Prostate gland (tissue), 2 donors: ENCODE measurements at regions not wholly inside any gene's neighbourhood (a gene's known extent, or its start where the extent isn't known, plus 50 kb on each side); places are given as distances from the start of the nearest gene placed in this dataset.
"Not testable (repeated sequence)": the region's sequence is repeated elsewhere in the genome, so short reads cannot be mapped to it uniquely, and the experiment has no call there.

Source experiments
- DNase-seq: peaks from one replicate; pipeline ENCODE4 v3.0.0-alpha.2; 2019; ENCODE audit warnings: low spot score
- H3K27ac ChIP-seq, 2 donors: fragments of 200-600 bp; sonication (generic); 2 replicates each; pipeline ENCODE4 v1.5.1; 2017 to 2019
- H3K27me3 ChIP-seq: fragments of 200-600 bp; sonication (generic); replicated peaks from 2 replicates; pipeline ENCODE4 v1.5.1; 2019; ENCODE audit not compliant: insufficient read depth
- H3K36me3 ChIP-seq, 2 donors: fragments of 200-600 bp; sonication (generic); 1 replicate in 1 of 2; 2 replicates in 1 of 2; pipeline versions ENCODE4 v1.5.1 to v1.8.1; 2017 to 2019
- H3K4me1 ChIP-seq: fragments of 200-600 bp; sonication (generic); replicated peaks from 2 replicates; pipeline ENCODE4 v1.5.1; 2019
- H3K4me3 ChIP-seq, 2 donors: fragments of 200-600 bp; sonication (generic); 2 replicates each; pipeline ENCODE4 v1.5.1; 2017 to 2019
- H3K9me3 ChIP-seq: fragments of 200-600 bp; sonication (generic); 2 replicates; pipeline ENCODE4 v1.5.1; 2017
- CTCF ChIP-seq, 4 experiments: fragments of 200-600 bp in 2 of 4; fragments of 450-650 bp in 2 of 4; sonication (generic) in 2 of 4; IDR thresholded peaks; 1 replicate in 3 of 4; 2 replicates in 1 of 4; pipeline ENCODE4 v1.5.1; 2016 to 2019; ENCODE audit warnings: antibody characterized with exemption in 4 of 4, mild to moderate bottlenecking in 2 of 4, moderate library complexity in 2 of 4
- POLR2A ChIP-seq: fragments of 450-650 bp; IDR thresholded peaks from one replicate; pipeline ENCODE4 v1.6.1; 2016; ENCODE audit warnings: antibody characterized with exemption, mild to moderate bottlenecking
- POLR2AphosphoS5 ChIP-seq: sonication (generic); formaldehyde crosslinking; IDR thresholded peaks from one replicate; pipeline ENCODE4 v1.6.1; 2017; ENCODE audit warnings: antibody characterized with exemption
- WGBS: methylation state at CpG from one replicate; pipeline ENCODE4 v1.1.5; 2018; 5-methylcytosine and 5-hydroxymethylcytosine counted together
- intact Hi-C: fragments of 100-400 bp; cut with DNase I; formaldehyde crosslinking; loops from one replicate; pipeline ENCODE4 v1.14.2; 2022

- no peak for TF ChIP-seq POLR2A
- TF ChIP-seq CTCF (IDR thresholded peaks at IDR 0.05), result no peak
- no peak for TF ChIP-seq POLR2AphosphoS5
- WGBS, result 95% methylated on average over 4 of the region's 4 CpGs
- Histone ChIP-seq H3K27ac (no peak overlapping the region), H3K36me3 (no peaks in the 10 kb centered on the region), H3K4me3 (no peak overlapping the region), H3K27me3 (no peaks in the 10 kb centered on the region), H3K4me1 (no peaks in the 10 kb centered on the region), H3K9me3 (no peaks in the 10 kb centered on the region)
- no peak for DNase-seq
- intact Hi-C loops, result no loop called here
Observed at GRCh38 chr12:89270548-89270947, 81.8 kb downstream of the DUSP6 start.

- H3K36me3 ChIP-seq, result no peaks in the 10 kb centered on the region
- no peak for DNase-seq
- 91% methylated on average over 3 of the region's 3 CpGs for WGBS
- no peaks in the 10 kb centered on the region for H3K9me3 ChIP-seq
- no peaks in the 10 kb centered on the region for H3K4me1 ChIP-seq
- no peak overlapping the region for H3K27ac ChIP-seq
- H3K27me3 ChIP-seq, result no peaks in the 10 kb centered on the region
- no peak for TF ChIP-seq CTCF (IDR thresholded peaks at IDR 0.05)
- TF ChIP-seq POLR2A, result no peak
- no peak for TF ChIP-seq POLR2AphosphoS5
- no peak overlapping the region for H3K4me3 ChIP-seq
- intact Hi-C loops, result no loop called here
Observed at GRCh38 chr12:89269174-89269573, 83.1 kb downstream of the DUSP6 start.

GRCh38 chr12:89267404-89267803, 84.9 kb downstream of the DUSP6 start:
- intact Hi-C loops, result no loop called here
- Histone ChIP-seq H3K4me1 (no peaks in the 10 kb centered on the region), H3K9me3 (no peaks in the 10 kb centered on the region), H3K4me3 (no peak overlapping the region), H3K27ac (no peak overlapping the region), H3K27me3 (no peaks in the 10 kb centered on the region), H3K36me3 (no peaks in the 10 kb centered on the region)
- no peak for TF ChIP-seq POLR2AphosphoS5
- TF ChIP-seq POLR2A, result no peak
- no peak for TF ChIP-seq CTCF (IDR thresholded peaks at IDR 0.05)
- 44% methylated on average over 3 of the region's 3 CpGs for WGBS
- no peak for DNase-seq

GRCh38 chr12:89266574-89267188, 85.6 kb downstream of the DUSP6 start:
- DNase-seq, H3K9me3 ChIP-seq, intact Hi-C loops, H3K27me3 ChIP-seq, H3K27ac ChIP-seq, H3K4me3 ChIP-seq, H3K36me3 ChIP-seq, H3K4me1 ChIP-seq: not testable (repeated sequence)
- WGBS, result 80% methylated on average over 16 of the region's 16 CpGs

- Histone ChIP-seq H3K36me3 (no peaks in the 10 kb centered on the region), H3K27ac (no peak overlapping the region), H3K4me3 (no peak overlapping the region), H3K27me3 (no peaks in the 10 kb centered on the region), H3K9me3 (no peaks in the 10 kb centered on the region), H3K4me1 (no peaks in the 10 kb centered on the region)
- intact Hi-C loops, result no loop called here
- TF ChIP-seq POLR2AphosphoS5 (no peak), POLR2A (no peak), CTCF (IDR thresholded peaks at IDR 0.05) (no peak)
- DNase-seq, result no peak
Observed at GRCh38 chr12:89264837-89265236, 87.5 kb downstream of the DUSP6 start.
